HG03139 (cell line): ENCODE measurements at regions not wholly inside any gene's neighbourhood (a gene's known extent, or its start where the extent isn't known, plus 50 kb on each side); places are given as distances from the start of the nearest gene placed in this dataset.
A peak's percentile ranks its signal among the peaks of the same experiment; 100 is the strongest.

Experiments used
- ATAC-seq: cut with Tn5 transposase; IDR thresholded peaks from one replicate; pipeline ENCODE4 v1.9.1; 2021; ENCODE audit not compliant: unreplicated experiment

DNA sequence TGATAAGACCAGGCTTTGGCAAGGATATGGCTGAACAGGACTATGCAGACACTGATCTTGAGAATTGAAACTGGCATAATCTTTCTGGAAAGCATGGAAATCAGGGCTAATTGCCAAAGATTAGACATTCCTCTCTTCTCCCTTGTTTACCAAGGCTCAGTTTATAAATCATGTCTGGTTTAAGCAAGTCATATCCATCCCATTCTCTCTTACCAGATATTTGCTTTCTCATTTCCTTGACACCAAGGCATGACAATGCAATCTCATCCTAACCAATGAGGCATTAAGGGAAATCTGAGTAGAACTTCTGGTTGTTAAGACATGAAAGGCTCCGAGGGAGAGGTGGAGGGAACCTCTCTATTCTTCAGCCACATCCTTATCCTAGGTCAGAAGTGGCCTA, 110.3 kb upstream of the CEP85L start:
- ATAC-seq: no peak

GRCh38 chr6:118758946-118759345, 107.6 kb upstream of the CEP85L start:
- ATAC-seq: no peak

- ATAC-seq: no peak
These were observed 104.7 kb upstream of the CEP85L start for GRCh38 chr6:118755941-118756646.

DNA sequence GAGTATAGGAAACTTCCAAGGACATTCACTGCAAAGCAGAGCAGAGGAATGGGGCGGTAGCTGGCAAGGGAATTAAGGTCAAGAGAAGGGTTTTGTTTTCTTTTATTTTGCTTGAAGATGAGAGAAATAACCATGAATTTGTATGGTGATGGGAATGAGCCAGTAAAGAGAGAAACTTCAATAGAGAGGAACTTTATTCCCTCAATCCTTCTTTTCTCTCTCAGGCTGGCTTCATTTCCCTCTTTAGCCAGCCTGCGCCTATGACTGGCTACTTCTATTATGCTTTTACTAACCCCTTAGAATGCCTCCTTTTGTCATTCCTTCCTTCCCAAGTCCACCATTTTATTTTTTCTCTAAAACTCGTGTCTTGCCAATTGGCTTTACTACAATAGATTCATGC, 101.4 kb upstream of the CEP85L start:
- ATAC-seq: no peak

- no peak for ATAC-seq
These were observed 99.7 kb upstream of the CEP85L start for GRCh38 chr6:118751072-118751471.

DNA sequence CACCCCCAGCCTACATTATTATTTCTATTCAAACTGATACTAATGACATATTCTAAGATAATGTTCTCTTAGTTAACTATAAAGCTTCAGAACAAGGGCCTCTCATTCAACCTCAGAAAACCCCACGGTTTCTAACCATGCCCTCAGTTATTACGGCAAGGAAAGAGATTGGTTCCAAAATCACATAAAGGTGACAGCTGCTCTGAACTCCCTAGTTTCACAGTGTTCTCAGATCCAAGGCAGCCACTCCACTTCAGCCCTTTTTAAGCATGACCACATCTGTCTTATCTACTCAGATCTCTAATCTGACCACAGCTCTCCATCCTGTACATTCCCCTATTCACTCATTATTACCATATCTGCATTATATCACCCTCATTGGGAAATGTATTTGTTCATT, 98.8 kb upstream of the CEP85L start:
- ATAC-seq: no peak

- no peak for ATAC-seq
These were observed 97.1 kb upstream of the CEP85L start for GRCh38 chr6:118748311-118749062.

DNA sequence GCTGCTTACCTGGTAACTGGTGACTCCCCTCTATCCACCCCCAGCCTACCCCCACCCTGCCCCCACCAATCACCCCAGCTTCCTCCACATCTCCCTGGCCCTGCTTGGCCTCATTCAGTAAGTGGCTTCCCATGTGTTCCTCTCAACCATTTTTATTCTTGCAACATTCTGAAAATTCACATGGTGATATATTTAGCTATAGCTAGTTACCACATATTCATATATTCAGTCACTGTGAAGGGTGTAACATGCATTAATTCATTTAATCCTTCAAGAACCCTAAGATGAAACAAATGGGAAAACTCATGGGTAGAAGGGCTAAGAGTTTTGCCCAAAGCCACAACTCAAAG, 95.4 kb upstream of the CEP85L start:
- ATAC-seq: no peak

GRCh38 chr6:118746145-118746824, 94.9 kb upstream of the CEP85L start:
- no peak for ATAC-seq

- ATAC-seq: no peak
These were observed 93.8 kb upstream of the CEP85L start for GRCh38 chr6:118745156-118745555.

- ATAC-seq: no peak
These were observed 93.0 kb upstream of the CEP85L start for GRCh38 chr6:118744261-118744941.

- no peak for ATAC-seq
These were observed 92.4 kb upstream of the CEP85L start for GRCh38 chr6:118743746-118744145.

DNA sequence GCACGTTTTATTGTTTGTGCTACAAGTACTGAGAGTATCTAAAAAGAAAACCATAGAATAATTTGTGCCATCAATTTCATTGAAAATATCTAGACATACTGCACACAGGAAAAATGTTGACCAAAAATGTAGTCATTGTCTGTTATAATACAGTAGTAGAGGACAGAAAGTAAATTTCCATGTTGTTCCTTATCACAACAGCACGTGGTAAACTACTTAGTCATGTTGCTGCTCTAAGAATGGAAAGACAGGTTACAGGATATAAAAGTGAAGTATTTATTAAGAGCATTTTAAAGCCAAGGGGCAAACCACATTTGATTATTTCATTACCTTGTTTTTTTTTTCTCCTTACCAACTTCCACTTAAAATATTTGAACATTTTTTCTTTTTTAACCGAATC, 89.0 kb upstream of the CEP85L start:
- ATAC-seq: no peak

DNA sequence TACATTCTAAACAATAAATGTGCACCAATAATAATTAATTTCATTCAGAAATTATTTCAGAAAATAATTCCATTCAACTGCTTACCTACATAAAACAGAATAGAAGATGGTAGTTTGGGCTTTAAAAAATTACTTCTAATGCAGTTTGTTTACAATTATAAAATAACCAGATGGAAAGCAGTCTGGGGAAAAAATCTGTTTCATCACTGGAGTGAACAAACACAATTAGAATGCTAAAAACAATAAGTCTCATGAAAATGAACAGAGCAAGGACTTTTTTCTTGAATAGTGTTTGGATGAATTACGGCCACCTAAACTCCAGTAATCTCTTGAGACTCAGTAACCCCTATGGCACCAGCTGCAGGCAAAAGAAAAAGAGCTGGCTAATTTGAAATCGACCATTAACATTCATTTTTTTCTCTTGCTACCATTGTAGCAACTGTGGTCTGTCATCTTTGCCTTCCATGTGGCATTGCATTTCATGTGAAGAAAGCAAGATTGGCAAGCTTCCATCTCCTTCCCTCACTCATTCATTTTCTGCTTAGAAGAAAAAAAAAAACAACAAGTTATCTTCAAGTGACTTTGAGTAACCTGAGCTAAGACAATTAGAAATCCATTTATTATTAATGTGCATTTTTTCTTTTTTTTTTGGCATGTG, 88.4 kb upstream of the CEP85L start:
- ATAC-seq: no peak

DNA sequence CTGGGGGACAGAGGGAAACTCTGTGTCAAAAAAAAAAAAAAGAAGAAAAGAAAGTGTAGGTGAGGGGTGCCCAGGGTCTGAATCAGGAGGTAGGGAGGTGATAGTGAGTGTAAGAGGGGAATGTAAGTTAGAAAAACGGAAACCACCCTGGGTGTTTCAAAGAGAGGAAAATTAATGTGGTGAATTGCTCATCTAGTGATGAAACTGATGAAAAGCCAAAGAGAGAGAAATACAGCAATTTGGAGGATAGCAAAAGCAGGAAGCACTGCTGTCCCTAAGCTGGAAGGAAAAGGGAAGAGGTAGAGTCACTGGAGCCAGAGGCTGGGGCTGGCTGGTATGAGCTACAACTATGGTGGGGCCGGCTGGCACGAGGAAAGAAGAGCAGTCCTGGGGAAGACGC, 85.0 kb upstream of the CEP85L start:
- ATAC-seq: no peak

DNA sequence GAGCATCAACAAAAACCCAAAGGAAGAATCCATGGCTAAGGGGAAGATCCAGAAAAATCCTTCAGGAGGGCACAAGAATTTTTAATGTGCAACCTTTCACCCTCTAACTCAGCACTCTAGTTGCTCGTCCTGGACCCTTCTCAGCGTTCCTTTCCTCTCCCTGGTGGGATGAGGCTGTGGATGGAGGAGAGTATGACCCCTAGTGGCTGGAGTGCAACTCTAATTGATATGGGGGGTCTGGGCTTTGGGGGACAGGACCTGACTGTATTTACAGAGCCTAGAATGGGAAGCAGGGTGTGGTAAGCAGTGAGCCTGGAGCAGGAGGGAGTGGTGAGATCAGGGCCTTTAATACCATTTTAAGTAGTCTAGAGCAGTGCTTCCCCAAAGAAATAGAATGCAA, 83.9 kb upstream of the CEP85L start:
- no peak for ATAC-seq

DNA sequence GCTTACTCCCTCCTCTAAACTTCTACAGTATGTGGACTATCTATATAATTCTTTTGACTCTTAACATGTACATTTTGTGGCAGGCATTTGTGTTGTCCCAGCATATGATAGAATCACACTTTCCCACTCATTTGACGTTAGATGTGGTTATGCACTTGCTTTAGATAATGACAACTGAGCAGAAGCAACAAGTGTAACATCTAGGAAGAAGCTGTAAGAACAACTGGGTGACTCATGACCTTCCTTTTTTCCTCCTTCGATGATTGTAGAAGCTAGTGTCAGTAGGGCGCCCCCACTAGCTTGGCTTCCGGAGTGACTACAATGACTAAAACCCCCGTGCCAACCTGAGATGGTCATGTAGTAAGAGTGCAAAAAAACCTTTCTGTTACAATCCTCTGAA, 74.6 kb upstream of the CEP85L start:
- no peak for ATAC-seq

GRCh38 chr6:118724211-118724610, 72.8 kb upstream of the CEP85L start:
- peak; percentile 87 for ATAC-seq

DNA sequence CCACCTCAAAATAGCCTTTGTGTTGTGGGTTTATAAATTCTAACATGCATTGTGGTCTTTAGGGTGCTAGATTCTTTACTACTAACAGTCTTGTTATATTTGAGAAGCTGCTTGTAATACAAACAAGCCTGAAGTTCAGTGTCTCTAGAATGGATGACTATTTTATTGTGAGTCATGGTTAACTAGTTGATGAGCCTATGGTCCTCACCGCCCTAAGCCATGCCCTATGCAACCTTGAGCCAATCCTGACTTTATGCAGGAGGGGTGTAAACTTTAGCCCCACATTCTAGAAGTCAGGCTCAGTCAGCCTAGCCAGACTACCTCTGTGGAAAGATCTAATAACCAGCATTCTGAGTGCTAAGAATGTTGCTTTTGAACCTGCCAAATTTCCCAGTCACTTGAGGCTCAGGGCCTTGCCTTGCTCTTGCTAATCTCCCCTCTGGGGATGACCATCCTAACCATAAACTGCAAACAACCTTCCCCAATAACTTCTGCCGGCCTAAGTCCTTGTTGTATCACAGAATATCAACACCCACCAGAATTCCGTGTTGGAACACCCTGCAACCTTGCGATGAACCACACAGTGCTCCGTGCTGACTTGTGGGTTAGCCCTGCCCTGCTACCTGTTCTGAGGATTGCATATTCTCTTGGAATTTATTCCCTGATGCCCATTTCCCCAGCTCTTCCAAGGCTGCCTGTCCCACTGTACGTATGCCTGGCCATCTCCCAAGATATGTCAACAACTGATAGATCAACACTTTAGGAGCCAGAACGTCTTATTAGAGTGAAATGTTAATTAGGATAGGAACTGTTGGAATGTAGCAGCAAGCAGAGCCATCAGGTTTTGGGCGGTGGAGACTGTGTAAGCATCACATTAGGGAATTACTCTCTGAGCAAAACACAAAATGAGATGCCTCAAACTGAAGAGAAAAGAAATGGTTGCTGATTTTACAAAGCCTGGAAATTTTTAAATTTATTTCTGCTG, 71.7 kb upstream of the CEP85L start:
- no peak for ATAC-seq

GRCh38 chr6:118720125-118720473, 68.7 kb upstream of the CEP85L start:
- no peak for ATAC-seq
